Upper lobe of left lung (tissue), 4 donors: ENCODE measurements at regions not wholly inside any gene's neighbourhood (a gene's known extent, or its start where the extent isn't known, plus 50 kb on each side); places are given as distances from the start of the nearest gene placed in this dataset.

Experiments
- CTCF ChIP-seq, 6 experiments: fragments of 450-650 bp in 4 of 6; fragments of 200-600 bp in 2 of 6; sonication (generic) in 2 of 6; IDR thresholded peaks; one replicate each; pipeline ENCODE4 v1.5.1; 2016 to 2019; ENCODE audit warnings: antibody characterized with exemption in 6 of 6
- EP300 ChIP-seq, 4 donors: sonication (generic); formaldehyde crosslinking; IDR thresholded peaks; one replicate each; pipeline ENCODE4 v1.5.1; 2017; ENCODE audit warnings: antibody characterized with exemption in 4 of 4, control low read depth in 2 of 4
- POLR2A ChIP-seq, 4 donors: fragments of 450-650 bp; IDR thresholded peaks; one replicate each; pipeline ENCODE4 v1.5.1; 2016 to 2017; ENCODE audit warnings: antibody characterized with exemption in 4 of 4, mild to moderate bottlenecking in 2 of 4
- POLR2AphosphoS5 ChIP-seq, 2 donors: sonication (generic); formaldehyde crosslinking; IDR thresholded peaks; one replicate each; pipeline ENCODE4 v1.5.1; 2017; ENCODE audit warnings: antibody characterized with exemption in 2 of 2

- TF ChIP-seq CTCF (IDR thresholded peaks at IDR 0.05) (no peak), EP300 (IDR thresholded peaks at IDR 0.05) (no peak), POLR2AphosphoS5 (IDR thresholded peaks at IDR 0.05) (no peak), POLR2A (IDR thresholded peaks at IDR 0.05) (no peak)
These were observed 99.9 kb upstream of the GSE1 start for GRCh38 chr16:85513180-85513579.
